Ammon's horn (tissue), 1 donor: ENCODE measurements at regions not wholly inside any gene's neighbourhood (a gene's known extent, or its start where the extent isn't known, plus 50 kb on each side); places are given as distances from the start of the nearest gene placed in this dataset.

ENCODE experiments used
- DNase-seq: peaks from one replicate; pipeline ENCODE4 v3.0.0-alpha.2; 2016; ENCODE audit warnings: low spot score

- no peak for DNase-seq
Observed at GRCh38 chr21:41631564-41632461, 123.9 kb upstream of the TMPRSS2 start.

GRCh38 chr21:41630917-41631316 is 123.0 kb upstream of the TMPRSS2 start:
- DNase-seq, result no peak

- DNase-seq, result no peak
Observed at GRCh38 chr21:41630249-41630648, 122.3 kb upstream of the TMPRSS2 start.

GRCh38 chr21:41628256-41628655 is 120.3 kb upstream of the TMPRSS2 start:
- DNase-seq, result no peak

GRCh38 chr21:41627428-41627827 is 119.5 kb upstream of the TMPRSS2 start:
- DNase-seq, result no peak

GRCh38 chr21:41626021-41626420 is 118.1 kb upstream of the TMPRSS2 start:
- DNase-seq, result no peak

- DNase-seq, result no peak
Observed at GRCh38 chr21:41625428-41625827, 117.5 kb upstream of the TMPRSS2 start.

GRCh38 chr21:41624674-41625310 is 116.8 kb upstream of the TMPRSS2 start:
- no peak for DNase-seq

GRCh38 chr21:41623945-41624344 is 116.0 kb upstream of the TMPRSS2 start:
- DNase-seq, result no peak

GRCh38 chr21:41622831-41623548 is 115.0 kb upstream of the TMPRSS2 start:
- no peak for DNase-seq

GRCh38 chr21:41622201-41622600 is 114.2 kb upstream of the TMPRSS2 start:
- DNase-seq, result no peak

GRCh38 chr21:41621513-41621912 is 113.6 kb upstream of the TMPRSS2 start:
- DNase-seq, result no peak

GRCh38 chr21:41620982-41621381 is 113.0 kb upstream of the TMPRSS2 start:
- DNase-seq, result no peak

- DNase-seq, result no peak
Observed at GRCh38 chr21:41620541-41620940, 112.6 kb upstream of the TMPRSS2 start.

GRCh38 chr21:41616031-41616591 is 108.2 kb upstream of the TMPRSS2 start:
- DNase-seq, result peak; percentile 16

- peak; percentile 27 for DNase-seq
Observed at GRCh38 chr21:41615613-41616012, 107.7 kb upstream of the TMPRSS2 start.

- no peak for DNase-seq
Observed at GRCh38 chr21:41614511-41614910, 106.6 kb upstream of the TMPRSS2 start.

GRCh38 chr21:41613533-41613909 is 105.6 kb upstream of the TMPRSS2 start:
- DNase-seq, result no peak

GRCh38 chr21:41612674-41613532 is 104.9 kb upstream of the TMPRSS2 start:
- DNase-seq, result peak; percentile 76

- DNase-seq, result no peak
Observed at GRCh38 chr21:41611966-41612606, 104.1 kb upstream of the TMPRSS2 start.

- DNase-seq, result no peak
Observed at GRCh38 chr21:41611441-41611840, 103.5 kb upstream of the TMPRSS2 start.
